H1 (cell line): ENCODE measurements at regions not wholly inside any gene's neighbourhood (a gene's known extent, or its start where the extent isn't known, plus 50 kb on each side); places are given as distances from the start of the nearest gene placed in this dataset.

Experiments
- GABPA ChIP-seq: IDR thresholded peaks from 2 replicates; pipeline ENCODE4 v1.6.1; 2011; ENCODE audit warnings: mild to moderate bottlenecking, low read length, moderate library complexity, borderline replicate concordance; ENCODE audit not compliant: insufficient read depth
- POLR2A ChIP-seq, 2 experiments: IDR thresholded peaks; 1 replicate in 1 of 2; 2 replicates in 1 of 2; pipeline ENCODE4 v1.6.1; 2011; ENCODE audit warnings: low read depth in 2 of 2, low read length in 2 of 2, mild to moderate bottlenecking in 2 of 2; ENCODE audit errors: control extremely low read depth in 1 of 2
- POLR2AphosphoS5 ChIP-seq: IDR thresholded peaks from 2 replicates; pipeline ENCODE4 v1.6.1; 2011; ENCODE audit warnings: low read depth, low read length
- SAP30 ChIP-seq: fragments of 300-600 bp; sonication (generic); IDR thresholded peaks from 2 replicates; pipeline ENCODE4 v1.7.1; 2012; ENCODE audit warnings: low read length, moderate library complexity, mild to moderate bottlenecking, inconsistent platforms; ENCODE audit not compliant: insufficient read depth, insufficient replicate concordance
- ZNF274 ChIP-seq: IDR thresholded peaks from 2 replicates; pipeline ENCODE4 v1.7.0; 2012; ENCODE audit warnings: low read length, borderline replicate concordance; ENCODE audit errors: extremely low read depth
- TF ChIP-seq, protein P1 (sequence below), 3 experiments: IDR thresholded peaks; 1 replicate in 2 of 3; 2 replicates in 1 of 3; pipeline versions ENCODE4 v1.5.1 to v1.6.1; 2011; ENCODE audit warnings: low read length in 3 of 3, mild to moderate bottlenecking in 3 of 3, inconsistent platforms in 2 of 3, low read depth in 1 of 3, moderate library complexity in 1 of 3; ENCODE audit not compliant: insufficient read depth in 1 of 3; ENCODE audit errors: control extremely low read depth in 1 of 3
- TF ChIP-seq, protein P2 (sequence below): IDR thresholded peaks from 2 replicates; pipeline ENCODE4 v1.6.1; 2012; ENCODE audit warnings: inconsistent platforms

DNA sequence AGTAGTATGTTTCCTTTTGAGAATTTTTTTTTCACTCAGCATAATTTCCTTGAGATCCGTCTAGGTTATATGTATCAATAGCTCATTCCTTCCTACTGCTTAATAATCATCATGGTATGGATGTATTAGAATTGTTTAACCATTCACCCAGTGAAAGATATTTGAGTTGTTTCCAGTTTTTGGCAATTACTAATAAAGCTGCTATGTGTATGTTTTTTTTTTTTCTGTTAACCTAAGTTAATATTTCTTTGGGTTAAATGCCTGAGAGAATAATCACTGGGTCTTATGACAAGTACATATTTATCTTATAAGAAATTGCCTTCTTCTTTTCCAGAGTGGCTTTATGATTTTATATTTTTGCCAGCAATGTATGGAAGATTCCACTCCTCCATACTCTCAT is 96.4 kb upstream of the ST6GAL2 start:
- no peak for TF ChIP-seq GABPA
- TF ChIP-seq, protein P1, sequence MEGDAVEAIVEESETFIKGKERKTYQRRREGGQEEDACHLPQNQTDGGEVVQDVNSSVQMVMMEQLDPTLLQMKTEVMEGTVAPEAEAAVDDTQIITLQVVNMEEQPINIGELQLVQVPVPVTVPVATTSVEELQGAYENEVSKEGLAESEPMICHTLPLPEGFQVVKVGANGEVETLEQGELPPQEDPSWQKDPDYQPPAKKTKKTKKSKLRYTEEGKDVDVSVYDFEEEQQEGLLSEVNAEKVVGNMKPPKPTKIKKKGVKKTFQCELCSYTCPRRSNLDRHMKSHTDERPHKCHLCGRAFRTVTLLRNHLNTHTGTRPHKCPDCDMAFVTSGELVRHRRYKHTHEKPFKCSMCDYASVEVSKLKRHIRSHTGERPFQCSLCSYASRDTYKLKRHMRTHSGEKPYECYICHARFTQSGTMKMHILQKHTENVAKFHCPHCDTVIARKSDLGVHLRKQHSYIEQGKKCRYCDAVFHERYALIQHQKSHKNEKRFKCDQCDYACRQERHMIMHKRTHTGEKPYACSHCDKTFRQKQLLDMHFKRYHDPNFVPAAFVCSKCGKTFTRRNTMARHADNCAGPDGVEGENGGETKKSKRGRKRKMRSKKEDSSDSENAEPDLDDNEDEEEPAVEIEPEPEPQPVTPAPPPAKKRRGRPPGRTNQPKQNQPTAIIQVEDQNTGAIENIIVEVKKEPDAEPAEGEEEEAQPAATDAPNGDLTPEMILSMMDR (IDR thresholded peaks at IDR 0.05; ENCODE audit: control extremely low read depth in 1 of 3, insufficient read depth in 1 of 3, low read depth in 1 of 3, low read length in 3 of 3): no peak
- no peak for TF ChIP-seq SAP30
- no peak for TF ChIP-seq ZNF274
- TF ChIP-seq, protein P2, sequence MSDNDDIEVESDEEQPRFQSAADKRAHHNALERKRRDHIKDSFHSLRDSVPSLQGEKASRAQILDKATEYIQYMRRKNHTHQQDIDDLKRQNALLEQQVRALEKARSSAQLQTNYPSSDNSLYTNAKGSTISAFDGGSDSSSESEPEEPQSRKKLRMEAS: no peak
- TF ChIP-seq POLR2AphosphoS5: no peak
- no peak for TF ChIP-seq POLR2A (IDR thresholded peaks at IDR 0.05; ENCODE audit: control extremely low read depth in 1 of 2, low read depth in 2 of 2, low read length in 2 of 2)
